Ovary (tissue), 3 donors: ENCODE measurements at regions not wholly inside any gene's neighbourhood (a gene's known extent, or its start where the extent isn't known, plus 50 kb on each side); places are given as distances from the start of the nearest gene placed in this dataset.

Experiments
- POLR2A ChIP-seq: fragments of 450-650 bp; IDR thresholded peaks from one replicate; pipeline ENCODE4 v1.6.1; 2017; ENCODE audit warnings: antibody characterized with exemption, mild to moderate bottlenecking, moderate library complexity
- TF ChIP-seq, protein P1 (sequence below), 3 donors: fragments of 450-650 bp in 2 of 3; fragments of 200-600 bp in 1 of 3; IDR thresholded peaks; one replicate each; pipeline versions ENCODE4 v1.5.1 to v1.8.0; 2016 to 2022; ENCODE audit warnings: antibody characterized with exemption in 3 of 3, mild to moderate bottlenecking in 1 of 3
- donor health status: DM: no; HTN: no; CAD: no.

DNA sequence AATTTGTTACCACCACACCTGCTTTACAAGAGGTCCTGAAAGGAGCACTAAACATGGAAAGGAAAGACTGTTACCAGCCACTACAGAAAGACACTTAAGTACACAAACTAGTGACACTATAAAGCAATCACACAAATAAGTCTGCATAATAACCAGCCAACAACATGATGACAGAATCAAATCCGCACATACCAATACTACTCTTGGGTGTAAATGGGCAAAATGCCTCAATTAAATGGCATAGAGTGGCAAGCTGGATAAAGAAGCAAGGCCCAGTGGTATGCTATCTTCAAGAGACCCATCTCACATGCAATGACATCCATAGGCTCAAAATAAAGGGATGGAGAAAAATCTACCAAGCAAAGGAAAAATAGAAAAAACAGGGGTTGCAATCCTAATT is 106.8 kb upstream of the PRR23C start:
- no peak for TF ChIP-seq POLR2A
- TF ChIP-seq, protein P1, sequence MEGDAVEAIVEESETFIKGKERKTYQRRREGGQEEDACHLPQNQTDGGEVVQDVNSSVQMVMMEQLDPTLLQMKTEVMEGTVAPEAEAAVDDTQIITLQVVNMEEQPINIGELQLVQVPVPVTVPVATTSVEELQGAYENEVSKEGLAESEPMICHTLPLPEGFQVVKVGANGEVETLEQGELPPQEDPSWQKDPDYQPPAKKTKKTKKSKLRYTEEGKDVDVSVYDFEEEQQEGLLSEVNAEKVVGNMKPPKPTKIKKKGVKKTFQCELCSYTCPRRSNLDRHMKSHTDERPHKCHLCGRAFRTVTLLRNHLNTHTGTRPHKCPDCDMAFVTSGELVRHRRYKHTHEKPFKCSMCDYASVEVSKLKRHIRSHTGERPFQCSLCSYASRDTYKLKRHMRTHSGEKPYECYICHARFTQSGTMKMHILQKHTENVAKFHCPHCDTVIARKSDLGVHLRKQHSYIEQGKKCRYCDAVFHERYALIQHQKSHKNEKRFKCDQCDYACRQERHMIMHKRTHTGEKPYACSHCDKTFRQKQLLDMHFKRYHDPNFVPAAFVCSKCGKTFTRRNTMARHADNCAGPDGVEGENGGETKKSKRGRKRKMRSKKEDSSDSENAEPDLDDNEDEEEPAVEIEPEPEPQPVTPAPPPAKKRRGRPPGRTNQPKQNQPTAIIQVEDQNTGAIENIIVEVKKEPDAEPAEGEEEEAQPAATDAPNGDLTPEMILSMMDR (IDR thresholded peaks at IDR 0.05): no peak
